GM12891 (cell line): ENCODE measurements at regions not wholly inside any gene's neighbourhood (a gene's known extent, or its start where the extent isn't known, plus 50 kb on each side); places are given as distances from the start of the nearest gene placed in this dataset.

ENCODE experiments used
- POLR2A ChIP-seq: IDR thresholded peaks from 2 replicates; pipeline ENCODE4 v1.6.1; 2011; ENCODE audit warnings: low read depth, low read length, control low read depth
- TAF1 ChIP-seq: IDR thresholded peaks from 2 replicates; pipeline ENCODE4 v1.6.1; 2011; ENCODE audit warnings: low read depth, low read length, control low read depth

GRCh38 chr18:75154259-75154658, 54.7 kb downstream of the PTGR3 start:
- TF ChIP-seq POLR2A (no peak), TAF1 (no peak)
